Osteoblast (primary cell): ENCODE measurements at regions not wholly inside any gene's neighbourhood (a gene's known extent, or its start where the extent isn't known, plus 50 kb on each side); places are given as distances from the start of the nearest gene placed in this dataset.
"Not testable (repeated sequence)": the region's sequence is repeated elsewhere in the genome, so short reads cannot be mapped to it uniquely, and the experiment has no call there.

Experiments
- DNase-seq: peaks from one replicate; pipeline ENCODE4 v3.0.0; 2011; ENCODE audit warnings: low spot score, mixed read lengths; ENCODE audit not compliant: insufficient read length; ENCODE audit errors: missing footprints
- H2AFZ ChIP-seq: 2 replicates; pipeline ENCODE4 v1.6.0; 2011; ENCODE audit warnings: mild to moderate bottlenecking, low read length
- H3K27ac ChIP-seq: 2 replicates; pipeline ENCODE4 v1.5.1; 2011; ENCODE audit warnings: mild to moderate bottlenecking, low read depth, low read length, moderate library complexity
- H3K27me3 ChIP-seq: 2 replicates; pipeline ENCODE4 v1.6.0; 2012; ENCODE audit warnings: mild to moderate bottlenecking, control low read depth, inconsistent platforms, low read length, moderate library complexity; ENCODE audit not compliant: insufficient read depth
- H3K36me3 ChIP-seq: 2 replicates; pipeline ENCODE4 v1.5.1; 2011; ENCODE audit warnings: mild to moderate bottlenecking, low read length, control low read depth, moderate library complexity; ENCODE audit not compliant: insufficient read depth
- H3K4me1 ChIP-seq: 2 replicates; pipeline ENCODE4 v1.5.1; 2011; ENCODE audit warnings: mild to moderate bottlenecking, low read length, control low read depth, moderate library complexity; ENCODE audit not compliant: insufficient read depth
- H3K4me2 ChIP-seq: 2 replicates; pipeline ENCODE4 v1.6.0; 2011; ENCODE audit warnings: mild to moderate bottlenecking, low read length; ENCODE audit not compliant: insufficient read depth
- H3K4me3 ChIP-seq: fragments of 200-600 bp; sonication (generic); 3 replicates; pipeline ENCODE4 v1.5.1; 2012; ENCODE audit warnings: mild to moderate bottlenecking, low read length, inconsistent platforms; ENCODE audit not compliant: insufficient read depth
- H3K79me2 ChIP-seq: 2 replicates; pipeline ENCODE4 v1.6.0; 2012; ENCODE audit warnings: mild to moderate bottlenecking, low read length, control low read depth, inconsistent platforms; ENCODE audit not compliant: insufficient read depth
- H3K9me3 ChIP-seq: 2 replicates; pipeline ENCODE4 v1.5.1; 2011; ENCODE audit warnings: low read depth, low read length, control low read depth
- H4K20me1 ChIP-seq: 2 replicates; pipeline ENCODE4 v1.6.0; 2012; ENCODE audit warnings: mild to moderate bottlenecking, low read length, control low read depth; ENCODE audit not compliant: insufficient read depth

- H3K79me2 ChIP-seq, DNase-seq, H3K27ac ChIP-seq, H3K4me3 ChIP-seq, H3K36me3 ChIP-seq, H3K9me3 ChIP-seq, H3K4me2 ChIP-seq, H3K27me3 ChIP-seq, H2AFZ ChIP-seq, H4K20me1 ChIP-seq, H3K4me1 ChIP-seq: not testable (repeated sequence)
These were observed 76.3 kb upstream of the THOC3 start for GRCh38 chr5:176044431-176044830.

- H3K4me3 ChIP-seq, H3K27ac ChIP-seq, H4K20me1 ChIP-seq, H3K4me1 ChIP-seq, DNase-seq, H3K9me3 ChIP-seq, H3K4me2 ChIP-seq, H3K36me3 ChIP-seq, H3K27me3 ChIP-seq, H2AFZ ChIP-seq, H3K79me2 ChIP-seq: not testable (repeated sequence)
These were observed 77.3 kb upstream of the THOC3 start for GRCh38 chr5:176045442-176045841.

- H3K36me3 ChIP-seq, H3K79me2 ChIP-seq, H3K27me3 ChIP-seq, H4K20me1 ChIP-seq, H2AFZ ChIP-seq, DNase-seq, H3K9me3 ChIP-seq, H3K27ac ChIP-seq, H3K4me3 ChIP-seq, H3K4me1 ChIP-seq, H3K4me2 ChIP-seq: not testable (repeated sequence)
These were observed 80.6 kb upstream of the THOC3 start for GRCh38 chr5:176048671-176049070.

- not testable (repeated sequence) for H3K27ac ChIP-seq, H3K9me3 ChIP-seq, H3K4me1 ChIP-seq, H3K79me2 ChIP-seq, H2AFZ ChIP-seq, H3K4me3 ChIP-seq, H3K36me3 ChIP-seq, H3K4me2 ChIP-seq, H4K20me1 ChIP-seq, H3K27me3 ChIP-seq, DNase-seq
These were observed 92.6 kb upstream of the THOC3 start for GRCh38 chr5:176060472-176061268.

- not testable (repeated sequence) for H3K36me3 ChIP-seq, H4K20me1 ChIP-seq, DNase-seq, H3K27me3 ChIP-seq, H3K4me2 ChIP-seq, H3K4me3 ChIP-seq, H2AFZ ChIP-seq, H3K27ac ChIP-seq, H3K4me1 ChIP-seq, H3K79me2 ChIP-seq, H3K9me3 ChIP-seq
These were observed 93.1 kb upstream of the THOC3 start for GRCh38 chr5:176061269-176061622.

- not testable (repeated sequence) for H3K4me1 ChIP-seq, H3K79me2 ChIP-seq, DNase-seq, H3K4me3 ChIP-seq, H3K9me3 ChIP-seq, H3K27ac ChIP-seq, H2AFZ ChIP-seq, H3K27me3 ChIP-seq, H3K36me3 ChIP-seq, H4K20me1 ChIP-seq, H3K4me2 ChIP-seq
These were observed 93.5 kb upstream of the THOC3 start for GRCh38 chr5:176061660-176062059.

- H2AFZ ChIP-seq, H4K20me1 ChIP-seq: not testable (repeated sequence)
These were observed 98.3 kb upstream of the THOC3 start for GRCh38 chr5:176066262-176066945.

GRCh38 chr5:176067162-176067561, 99.0 kb upstream of the THOC3 start:
- DNase-seq, H3K4me1 ChIP-seq, H3K9me3 ChIP-seq, H3K36me3 ChIP-seq, H2AFZ ChIP-seq, H3K4me2 ChIP-seq, H3K27ac ChIP-seq, H3K4me3 ChIP-seq, H3K27me3 ChIP-seq, H3K79me2 ChIP-seq, H4K20me1 ChIP-seq: not testable (repeated sequence)

More at GRCh38 chr5:176066262-176066945, 98.3 kb upstream of the THOC3 start:
- not testable (repeated sequence) for H3K27me3 ChIP-seq, H3K79me2 ChIP-seq, DNase-seq, H3K4me1 ChIP-seq, H3K27ac ChIP-seq, H3K9me3 ChIP-seq, H3K4me3 ChIP-seq, H3K4me2 ChIP-seq, H3K36me3 ChIP-seq

- not testable (repeated sequence) for H2AFZ ChIP-seq, H3K4me2 ChIP-seq, H3K4me1 ChIP-seq, H3K79me2 ChIP-seq, DNase-seq, H3K4me3 ChIP-seq, H3K27ac ChIP-seq, H4K20me1 ChIP-seq, H3K36me3 ChIP-seq, H3K9me3 ChIP-seq, H3K27me3 ChIP-seq
These were observed 99.8 kb upstream of the THOC3 start for GRCh38 chr5:176067948-176068347.
